Retina (tissue), 1 donor: ENCODE measurements at regions not wholly inside any gene's neighbourhood (a gene's known extent, or its start where the extent isn't known, plus 50 kb on each side); places are given as distances from the start of the nearest gene placed in this dataset.
A peak's percentile ranks its signal among the peaks of the same experiment; 100 is the strongest.

Experiments used
- DNase-seq: peaks from one replicate; pipeline ENCODE4 v3.0.0-alpha.2; 2016

- DNase-seq = no peak
Observed at GRCh38 chr5:135657536-135658305, 78.9 kb upstream of the CXCL14 start.

- DNase-seq = no peak
Observed at GRCh38 chr5:135655468-135655815, 76.7 kb upstream of the CXCL14 start.

GRCh38 chr5:135654761-135655467, 76.1 kb upstream of the CXCL14 start:
- DNase-seq = no peak

GRCh38 chr5:135651156-135651555, 72.4 kb upstream of the CXCL14 start:
- DNase-seq = no peak

- no peak for DNase-seq
Observed at GRCh38 chr5:135650081-135650480, 71.3 kb upstream of the CXCL14 start.

GRCh38 chr5:135649435-135649834, 70.6 kb upstream of the CXCL14 start:
- DNase-seq = no peak

GRCh38 chr5:135648116-135648515, 69.3 kb upstream of the CXCL14 start:
- DNase-seq = no peak

GRCh38 chr5:135645336-135646180, 66.8 kb upstream of the CXCL14 start:
- no peak for DNase-seq

GRCh38 chr5:135644816-135645215, 66.0 kb upstream of the CXCL14 start:
- DNase-seq = no peak

- DNase-seq = no peak
Observed at GRCh38 chr5:135643881-135644766, 65.3 kb upstream of the CXCL14 start.

GRCh38 chr5:135642934-135643333, 64.1 kb upstream of the CXCL14 start:
- DNase-seq = no peak

GRCh38 chr5:135642488-135642870, 63.7 kb upstream of the CXCL14 start:
- no peak for DNase-seq

- no peak for DNase-seq
Observed at GRCh38 chr5:135641734-135642487, 63.1 kb upstream of the CXCL14 start.

- DNase-seq = no peak
Observed at GRCh38 chr5:135641319-135641718, 62.5 kb upstream of the CXCL14 start.

GRCh38 chr5:135635451-135635850, 56.7 kb upstream of the CXCL14 start:
- no peak for DNase-seq

- peak; percentile 25 for DNase-seq
Observed at GRCh38 chr5:135632798-135633197, 54.0 kb upstream of the CXCL14 start.

- no peak for DNase-seq
Observed at GRCh38 chr5:135631391-135631790, 52.6 kb upstream of the CXCL14 start.

GRCh38 chr5:135629666-135630065, 50.9 kb upstream of the CXCL14 start:
- no peak for DNase-seq

GRCh38 chr5:135628771-135629563, 50.2 kb upstream of the CXCL14 start:
- DNase-seq = no peak
